ENCODE measurements at regions not wholly inside any gene's neighbourhood (a gene's known extent, or its start where the extent isn't known, plus 50 kb on each side); places are given as distances from the start of the nearest gene placed in this dataset.

DNA sequence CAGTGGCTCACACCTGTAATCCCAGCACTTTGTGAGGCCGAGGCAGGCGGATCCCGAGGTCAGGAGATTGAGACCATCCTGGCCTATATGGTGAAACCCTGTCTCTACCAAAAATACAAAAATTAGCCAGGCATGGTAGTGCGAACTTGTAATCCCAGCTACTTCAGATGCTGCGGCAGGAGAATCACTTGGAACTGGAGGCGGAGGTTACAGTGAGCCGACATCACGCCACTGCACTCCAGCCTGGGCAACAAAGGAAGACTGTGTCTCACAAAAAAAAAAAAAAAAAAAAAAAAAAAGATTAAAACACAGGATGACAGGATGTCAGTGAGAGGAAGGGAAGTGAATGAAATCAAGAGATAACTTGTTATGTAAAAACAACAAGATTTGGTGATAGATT, 1158.5 kb downstream of the PCDH9 start:
- DNase-seq (ENCODE audit: insufficient read length, low spot score) (no peak), FAIRE-seq (no peak)
- TF ChIP-seq POLR2A (IDR thresholded peaks at IDR 0.05; ENCODE audit: low read depth, low read length) = no peak

DNA sequence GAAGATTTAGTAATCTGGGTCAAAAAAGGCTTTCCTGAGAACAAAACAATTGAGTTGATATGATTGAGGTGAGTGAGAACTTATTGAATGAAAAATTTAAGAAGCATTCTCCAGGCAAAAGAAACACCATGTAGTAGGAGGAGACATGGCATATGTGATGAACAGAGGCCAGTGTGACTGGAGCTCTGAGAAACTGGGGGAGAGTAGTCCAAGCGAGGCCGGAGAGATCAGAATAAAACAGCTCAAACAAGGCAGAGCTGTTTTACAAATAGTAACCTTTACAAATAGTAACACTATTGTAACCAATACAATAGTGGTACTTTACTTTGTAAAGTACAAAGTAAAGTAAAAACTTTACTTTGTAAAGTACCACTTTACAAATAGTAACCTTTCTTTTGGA, 1159.1 kb downstream of the PCDH9 start:
- FAIRE-seq (no peak), DNase-seq (ENCODE audit: insufficient read length, low spot score) (no peak)
- TF ChIP-seq POLR2A (IDR thresholded peaks at IDR 0.05; ENCODE audit: low read depth, low read length) = no peak

DNA sequence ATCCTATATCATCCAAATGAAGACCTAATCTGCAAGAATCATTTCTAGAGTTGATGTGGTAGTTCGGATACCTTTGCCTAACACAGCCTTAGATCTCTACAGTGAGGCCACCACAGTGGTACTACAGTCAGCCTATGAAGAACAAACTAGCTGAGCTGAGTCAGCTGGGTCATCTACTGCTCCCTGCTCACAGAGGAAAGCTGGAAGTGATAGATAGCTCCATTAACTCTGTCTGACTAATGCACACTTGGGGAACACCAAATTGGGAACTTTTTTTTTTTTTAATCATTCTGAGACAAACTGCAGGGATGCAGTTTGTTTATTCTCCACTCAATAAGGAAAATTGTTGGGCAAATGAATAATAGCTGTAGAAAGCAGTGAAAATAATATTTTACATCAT, 1160.6 kb downstream of the PCDH9 start:
- no peak for DNase-seq (ENCODE audit: insufficient read length, low spot score)
- TF ChIP-seq POLR2A (IDR thresholded peaks at IDR 0.05; ENCODE audit: low read depth, low read length) = no peak
- no peak for FAIRE-seq

GRCh38 chr13:66068683-66069082, 1161.5 kb downstream of the PCDH9 start:
- DNase-seq (ENCODE audit: insufficient read length, low spot score) (no peak), FAIRE-seq (no peak)
- TF ChIP-seq POLR2A (IDR thresholded peaks at IDR 0.05; ENCODE audit: low read depth, low read length) = no peak

GRCh38 chr13:66048888-66049287, 1181.2 kb downstream of the PCDH9 start:
- no peak for DNase-seq (ENCODE audit: insufficient read length, low spot score)
- no peak for TF ChIP-seq POLR2A (IDR thresholded peaks at IDR 0.05; ENCODE audit: low read depth, low read length)
- no peak for FAIRE-seq

- TF ChIP-seq POLR2A (IDR thresholded peaks at IDR 0.05; ENCODE audit: low read depth, low read length) = no peak
- DNase-seq (ENCODE audit: insufficient read length, low spot score) (no peak), FAIRE-seq (no peak)
Observed at GRCh38 chr13:66040506-66040905, 1189.6 kb downstream of the PCDH9 start.

DNA sequence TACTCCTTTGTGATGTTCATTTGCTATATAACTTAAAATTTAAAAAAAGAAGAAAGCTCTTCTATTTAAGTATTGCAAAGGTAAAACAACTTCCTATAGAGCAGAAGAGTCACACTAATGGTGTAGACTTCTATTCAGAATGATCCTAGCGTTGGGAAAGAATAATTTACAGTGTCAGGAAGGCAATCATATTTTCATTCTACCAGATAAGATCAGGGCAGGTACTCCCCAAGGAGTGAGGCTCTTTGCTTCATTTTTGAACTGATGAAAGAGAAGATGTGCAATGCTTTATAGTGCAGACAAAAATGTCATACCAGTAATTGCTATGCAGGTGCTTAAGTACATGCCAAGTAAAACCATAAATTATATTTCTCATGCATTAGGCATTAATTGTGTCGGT, 1193.0 kb downstream of the PCDH9 start:
- no peak for DNase-seq (ENCODE audit: insufficient read length, low spot score)
- no peak for TF ChIP-seq POLR2A (IDR thresholded peaks at IDR 0.05; ENCODE audit: low read depth, low read length)
- no peak for FAIRE-seq

DNA sequence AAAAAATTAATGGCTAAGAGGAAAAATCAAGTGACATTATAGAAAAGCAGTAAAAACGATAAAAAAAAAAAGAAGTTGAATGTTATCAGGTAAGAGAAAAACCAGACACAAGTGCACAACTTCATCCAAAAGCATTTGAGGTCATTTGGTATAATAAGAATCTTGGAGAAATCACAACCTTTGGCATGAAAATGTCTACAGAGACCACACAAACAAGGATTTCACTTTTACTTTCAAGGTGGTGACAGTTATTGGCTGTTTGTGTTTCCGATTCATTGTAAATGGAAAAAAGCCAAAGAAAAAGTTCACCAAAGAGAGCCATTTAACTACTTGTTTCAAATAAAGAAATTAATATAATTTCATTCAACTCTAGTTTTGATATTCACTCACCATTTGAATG, 1193.5 kb downstream of the PCDH9 start:
- DNase-seq (ENCODE audit: insufficient read length, low spot score) = no peak
- TF ChIP-seq POLR2A (IDR thresholded peaks at IDR 0.05; ENCODE audit: low read depth, low read length) = no peak
- no peak for FAIRE-seq

DNA sequence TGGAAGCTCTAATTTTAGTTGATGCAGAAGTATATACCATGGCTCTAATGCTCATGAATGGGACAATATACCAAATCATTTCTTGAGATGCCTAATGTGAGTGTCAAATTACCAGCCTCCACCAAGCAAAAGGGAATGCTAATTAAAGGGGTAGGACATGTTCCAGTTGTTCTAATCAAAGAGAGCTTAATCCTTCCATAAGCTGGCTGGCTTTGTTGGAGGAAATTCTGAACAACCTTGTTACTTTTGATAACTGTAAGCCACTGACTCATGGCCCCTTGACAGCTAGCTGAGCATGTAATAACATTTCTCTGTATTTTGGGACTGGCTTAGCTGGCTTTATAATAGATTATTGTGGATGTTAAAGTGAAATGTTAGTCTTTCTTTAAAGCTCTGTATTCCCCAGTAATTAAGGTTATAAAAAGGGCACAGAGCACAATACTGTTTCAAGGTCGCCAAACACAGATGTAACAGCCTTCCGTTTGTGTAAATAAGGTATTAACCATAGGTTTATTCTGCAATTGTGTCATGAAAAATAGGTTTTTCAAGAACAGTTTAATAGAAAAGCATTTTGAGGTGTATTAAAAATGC, 1194.0 kb downstream of the PCDH9 start:
- FAIRE-seq (no peak), DNase-seq (ENCODE audit: insufficient read length, low spot score) (no peak)
- no peak for TF ChIP-seq POLR2A (IDR thresholded peaks at IDR 0.05; ENCODE audit: low read depth, low read length)

DNA sequence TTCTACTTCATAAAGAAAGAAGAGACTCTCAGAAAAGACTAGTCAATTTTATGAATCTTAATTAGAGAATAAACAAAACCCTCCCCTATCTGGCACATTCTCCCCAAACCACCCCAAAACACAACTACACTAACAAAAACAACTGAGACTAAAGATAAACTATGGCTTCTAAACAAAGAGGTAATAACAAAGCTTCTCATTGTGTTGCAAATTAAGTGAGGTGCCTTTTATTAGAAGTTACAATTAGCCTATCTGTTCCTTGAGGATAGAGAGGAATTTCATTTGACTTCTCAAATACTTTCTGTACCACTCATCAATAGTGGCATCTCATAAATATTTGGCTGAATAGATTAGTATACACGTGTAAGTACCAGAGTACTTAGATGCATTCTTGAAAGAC, 1196.2 kb downstream of the PCDH9 start:
- FAIRE-seq (no peak), DNase-seq (ENCODE audit: insufficient read length, low spot score) (no peak)
- no peak for TF ChIP-seq POLR2A (IDR thresholded peaks at IDR 0.05; ENCODE audit: low read depth, low read length)

DNA sequence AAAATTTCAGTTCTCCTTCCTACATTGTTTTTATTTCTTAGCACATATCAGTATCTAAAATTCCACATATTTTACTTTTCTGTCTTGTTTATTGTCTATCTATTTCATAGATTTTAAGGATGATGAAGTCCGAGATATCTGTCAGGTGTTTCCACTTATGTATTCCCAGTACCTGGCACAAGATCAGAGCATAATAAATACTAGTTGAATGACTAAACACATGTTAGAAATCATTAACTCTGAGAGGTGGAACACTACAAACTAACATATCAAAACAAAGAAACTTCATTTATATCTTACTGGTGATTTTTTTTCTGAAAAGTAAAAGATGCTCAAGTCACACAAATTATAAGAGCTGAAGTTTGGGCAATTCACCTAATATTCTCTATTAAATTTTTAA, 1208.3 kb downstream of the PCDH9 start:
- FAIRE-seq (no peak), DNase-seq (ENCODE audit: insufficient read length, low spot score) (no peak)
- no peak for TF ChIP-seq POLR2A (IDR thresholded peaks at IDR 0.05; ENCODE audit: low read depth, low read length)

DNA sequence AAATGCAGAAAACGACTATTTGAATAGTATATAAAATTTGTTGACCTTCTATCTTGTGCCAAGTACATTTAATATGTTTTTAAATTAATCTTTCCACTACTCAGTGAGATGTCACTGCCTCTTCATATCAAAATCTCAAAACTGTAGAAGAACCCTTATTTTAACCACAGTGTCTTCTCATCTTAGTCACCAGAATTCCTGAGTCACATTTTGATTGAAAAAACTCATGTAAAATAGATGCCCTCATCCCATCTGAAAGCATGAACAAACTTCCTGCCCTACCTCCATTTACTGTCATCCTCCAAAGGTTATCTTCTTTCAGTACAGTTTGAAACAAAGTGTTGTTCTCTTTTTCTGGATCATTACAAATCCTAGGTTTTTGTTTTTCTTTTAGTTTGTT, 1215.4 kb downstream of the PCDH9 start:
- FAIRE-seq = no peak
- no peak for TF ChIP-seq POLR2A (IDR thresholded peaks at IDR 0.05; ENCODE audit: low read depth, low read length)
- no peak for DNase-seq (ENCODE audit: insufficient read length, low spot score)

- DNase-seq (ENCODE audit: insufficient read length, low spot score) = no peak
- no peak for TF ChIP-seq POLR2A (IDR thresholded peaks at IDR 0.05; ENCODE audit: low read depth, low read length)
- no peak for FAIRE-seq
Observed at GRCh38 chr13:66009241-66009640, 1220.9 kb downstream of the PCDH9 start.

- no peak for TF ChIP-seq POLR2A (IDR thresholded peaks at IDR 0.05; ENCODE audit: low read depth, low read length)
- no peak for DNase-seq (ENCODE audit: insufficient read length, low spot score)
- FAIRE-seq = no peak
Observed at GRCh38 chr13:66003558-66003957, 1226.6 kb downstream of the PCDH9 start.

DNA sequence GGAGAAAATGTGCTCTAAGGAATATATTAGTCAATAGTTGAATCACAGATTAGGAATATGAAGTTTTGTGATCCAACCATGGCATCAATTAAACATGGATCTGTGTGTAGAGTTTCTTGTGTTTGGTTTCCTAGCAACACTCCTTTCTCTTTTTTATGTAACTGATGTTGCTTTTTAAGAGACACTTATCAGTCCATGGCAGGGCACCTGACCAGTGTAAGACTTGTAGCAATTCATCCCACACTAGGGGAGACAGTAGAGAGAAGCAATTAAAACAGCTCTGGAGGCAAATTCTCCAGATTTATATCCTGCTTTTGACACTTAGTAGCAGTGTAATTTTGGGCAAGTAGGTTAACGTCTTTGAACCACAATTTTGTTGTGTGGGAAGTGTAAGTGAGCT, 1229.0 kb downstream of the PCDH9 start:
- no peak for TF ChIP-seq POLR2A (IDR thresholded peaks at IDR 0.05; ENCODE audit: low read depth, low read length)
- FAIRE-seq (no peak), DNase-seq (ENCODE audit: insufficient read length, low spot score) (no peak)

DNA sequence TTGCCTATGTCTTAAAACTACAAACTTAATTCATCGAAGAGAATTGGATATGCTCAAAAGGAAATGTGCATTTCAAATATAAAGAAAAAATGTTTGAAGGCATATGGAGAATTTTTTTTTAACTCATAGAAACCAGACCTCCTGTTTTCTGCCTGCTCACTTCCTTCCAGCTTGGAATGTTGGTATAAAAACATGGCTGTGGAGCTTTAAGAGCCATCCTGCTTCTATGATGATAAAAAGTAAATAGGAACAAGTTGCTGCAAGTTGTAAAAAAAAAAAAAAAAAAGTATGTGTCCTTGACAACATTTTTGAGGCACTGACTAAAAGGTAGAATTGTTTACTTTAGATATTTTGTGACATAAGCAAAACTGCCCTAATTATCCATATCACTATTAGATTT, 1230.7 kb downstream of the PCDH9 start:
- FAIRE-seq (no peak), DNase-seq (ENCODE audit: insufficient read length, low spot score) (no peak)
- TF ChIP-seq POLR2A (IDR thresholded peaks at IDR 0.05; ENCODE audit: low read depth, low read length) = no peak

All from H54 (cell line).